B cell (primary cell): ENCODE measurements at regions not wholly inside any gene's neighbourhood (a gene's known extent, or its start where the extent isn't known, plus 50 kb on each side); places are given as distances from the start of the nearest gene placed in this dataset.

ENCODE experiments used
- ATAC-seq: fragments of 200-7000 bp; cut with Tn5 transposase; one replicate; pipeline ENCODE4 v1.10.0; 2021; ENCODE audit warnings: low read depth, mild to moderate bottlenecking, moderate number of reproducible peaks, moderate library complexity
- CTCF ChIA-PET: fragments of 350-600 bp; sonication (Branson Sonifier 250); formaldehyde crosslinking; loops from one replicate; lab custom pipeline; 2021; ENCODE audit warnings: antibody characterized with exemption, inconsistent platforms; lab: Charles Lee
- POLR2A ChIA-PET: fragments of 350-600 bp; sonication (Branson Sonifier 250); formaldehyde crosslinking; loops from one replicate; lab custom pipeline; 2021; ENCODE audit warnings: antibody characterized with exemption; lab: Charles Lee
- DNase-seq: peaks from one replicate; pipeline ENCODE4 v3.0.0; 2013
- H2AFZ ChIP-seq: 2 replicates; pipeline ENCODE4 v1.6.1; 2012; ENCODE audit warnings: mild to moderate bottlenecking, low read depth, low read length; ENCODE audit not compliant: insufficient read depth, poor library complexity, severe bottlenecking
- H3K27ac ChIP-seq, 2 donors: 1 replicate in 1 of 2; 2 replicates in 1 of 2; pipeline ENCODE4 v1.5.1; 2012 to 2013; ENCODE audit warnings: low read length in 2 of 2, mild to moderate bottlenecking in 2 of 2, moderate library complexity in 1 of 2
- H3K27me3 ChIP-seq, 4 experiments: fragments of 200-600 bp in 1 of 4; sonication (generic) in 1 of 4; replicated peaks in 1 of 4; 1 replicate in 2 of 4; 2 replicates in 2 of 4; pipeline versions ENCODE4 v1.6.1 to v1.7.0; 2013 to 2016; ENCODE audit warnings: low read length in 3 of 4, mild to moderate bottlenecking in 2 of 4, mixed read lengths in 1 of 4, moderate library complexity in 1 of 4; ENCODE audit not compliant: insufficient read depth in 4 of 4, control insufficient read depth in 3 of 4; ENCODE audit errors: control extremely low read depth in 1 of 4
- H3K36me3 ChIP-seq, 2 experiments: replicated peaks in 1 of 2; 1 replicate in 1 of 2; 2 replicates in 1 of 2; pipeline versions ENCODE4 v1.6.1 to v1.7.1; 2013; ENCODE audit warnings: low read length in 1 of 2; ENCODE audit not compliant: insufficient read depth in 2 of 2, control insufficient read depth in 1 of 2; ENCODE audit errors: control extremely low read depth in 1 of 2, extremely low read depth in 1 of 2
- H3K4me1 ChIP-seq, 2 donors: fragments of 200-600 bp in 1 of 2; sonication (generic) in 1 of 2; 1 replicate in 1 of 2; 2 replicates in 1 of 2; pipeline versions ENCODE4 v1.5.1 to v1.6.1; 2013 to 2017; ENCODE audit warnings: low read length in 2 of 2; ENCODE audit not compliant: control insufficient read depth in 2 of 2, insufficient read depth in 2 of 2
- H3K4me2 ChIP-seq: replicated peaks from 2 replicates; pipeline ENCODE3; 2012; ENCODE audit warnings: mild to moderate bottlenecking, low read depth, low read length; ENCODE audit not compliant: poor library complexity, severe bottlenecking
- H3K4me3 ChIP-seq, 5 experiments: fragments of 200-600 bp in 1 of 5; sonication (generic) in 1 of 5; 1 replicate in 3 of 5; 2 replicates in 2 of 5; pipeline versions ENCODE4 v1.5.1 to v1.7.0; 2011 to 2016; ENCODE audit warnings: low read length in 4 of 5, mild to moderate bottlenecking in 4 of 5, low read depth in 2 of 5, control low read depth in 1 of 5, moderate library complexity in 1 of 5; ENCODE audit not compliant: insufficient read depth in 1 of 5; ENCODE audit errors: control extremely low read depth in 1 of 5, extremely low read depth in 1 of 5
- H3K79me2 ChIP-seq: fragments of 200-600 bp; sonication (generic); one replicate; pipeline ENCODE4 v1.6.0; 2016; ENCODE audit warnings: low read length; ENCODE audit not compliant: control insufficient read depth, insufficient read depth
- H3K9ac ChIP-seq: fragments of 200-600 bp; sonication (generic); 2 replicates; pipeline ENCODE4 v1.6.1; 2017; ENCODE audit warnings: mild to moderate bottlenecking, low read length, moderate library complexity
- H3K9me3 ChIP-seq, 3 donors: one replicate each; pipeline versions ENCODE4 v1.6.1 to v1.7.1; 2013; ENCODE audit warnings: low read length in 2 of 3; ENCODE audit not compliant: control insufficient read depth in 2 of 3, insufficient read depth in 1 of 3; ENCODE audit errors: control extremely low read depth in 1 of 3
- H4K20me1 ChIP-seq: 2 replicates; pipeline ENCODE4 v1.6.0; 2012; ENCODE audit warnings: mild to moderate bottlenecking, low read length; ENCODE audit not compliant: insufficient read depth, control insufficient read depth, poor library complexity, severe bottlenecking
- H3K27ac Mint-ChIP-seq: one replicate; pipeline ENCODE4 v1.8.0; 2021; ENCODE audit warnings: mixed read lengths
- H3K27me3 Mint-ChIP-seq: one replicate; pipeline ENCODE4 v1.8.0; 2021; ENCODE audit warnings: mixed read lengths
- H3K4me1 Mint-ChIP-seq: one replicate; pipeline ENCODE4 v1.8.0; 2021; ENCODE audit warnings: mixed read lengths
- H3K4me3 Mint-ChIP-seq: one replicate; pipeline ENCODE4 v1.8.0; 2021; ENCODE audit warnings: mixed read lengths
- H3K9me3 Mint-ChIP-seq: one replicate; pipeline ENCODE4 v1.8.0; 2022; ENCODE audit warnings: mixed read lengths; ENCODE audit not compliant: insufficient read depth
- CTCF ChIP-seq: fragments of 200-600 bp; IDR thresholded peaks from one replicate; pipeline ENCODE4 v1.8.0; 2022; ENCODE audit warnings: antibody characterized with exemption, mild to moderate bottlenecking
- EZH2 ChIP-seq: IDR thresholded peaks from 2 replicates; pipeline ENCODE4 v1.6.1; 2012; ENCODE audit warnings: borderline replicate concordance, low read depth, mild to moderate bottlenecking, moderate library complexity, low read length; ENCODE audit not compliant: insufficient read depth, poor library complexity, severe bottlenecking
- WGBS: methylation state at CpG from one replicate; pipeline ENCODE4 v1.1.5; 2013; ENCODE audit warnings: missing lambda C conversion rate; ENCODE audit not compliant: insufficient coverage; 5-methylcytosine and 5-hydroxymethylcytosine counted together
- intact Hi-C: fragments of 100-400 bp; cut with micrococcal nuclease; formaldehyde crosslinking; loops from one replicate; pipeline ENCODE4 v1.10.0; 2022

GRCh38 chr2:55805686-55806085 is 112.0 kb upstream of the PNPT1 start:
- Histone ChIP-seq H3K9me3 (no peaks in the 10 kb centered on the region), H4K20me1 (no peaks in the 10 kb centered on the region), H3K27me3 (no peaks in the 10 kb centered on the region), H3K79me2 (no peaks in the 10 kb centered on the region), H3K4me3 (no peak overlapping the region), H3K4me1 (no peaks in the 10 kb centered on the region), H3K9ac (no peak overlapping the region), H3K4me2 (no peak overlapping the region), H3K36me3 (no peaks in the 10 kb centered on the region), H2AFZ (no peak overlapping the region), H3K27ac (no peak overlapping the region)
- DNase-seq: no peak
- Mint-ChIP-seq H3K4me3 (no peak overlapping the region), H3K4me1 (no peaks in the 10 kb centered on the region), H3K27me3 (peaks cover 7% of the 10 kb centered on the region), H3K27ac (no peak overlapping the region), H3K9me3 (no peaks in the 10 kb centered on the region)
- CTCF ChIA-PET: no interaction called here
- ATAC-seq: no peak
- 0% methylated on average over 1 of the region's 2 CpGs for WGBS
- TF ChIP-seq EZH2 (no peak), CTCF (no peak)
- intact Hi-C loops: no loop called here
- POLR2A ChIA-PET: no interaction called here

GRCh38 chr2:55804535-55804934 is 110.9 kb upstream of the PNPT1 start:
- Histone ChIP-seq H3K4me3 (no peak overlapping the region), H4K20me1 (no peaks in the 10 kb centered on the region), H2AFZ (no peak overlapping the region), H3K27ac (no peak overlapping the region), H3K4me2 (no peak overlapping the region), H3K4me1 (no peaks in the 10 kb centered on the region), H3K79me2 (no peaks in the 10 kb centered on the region), H3K36me3 (no peaks in the 10 kb centered on the region), H3K9me3 (no peaks in the 10 kb centered on the region), H3K27me3 (no peaks in the 10 kb centered on the region), H3K9ac (no peak overlapping the region)
- DNase-seq (no peak), ATAC-seq (no peak)
- Mint-ChIP-seq H3K27me3 (peaks cover 7% of the 10 kb centered on the region), H3K27ac (no peak overlapping the region), H3K4me3 (no peak overlapping the region), H3K4me1 (no peaks in the 10 kb centered on the region), H3K9me3 (no peaks in the 10 kb centered on the region)
- POLR2A ChIA-PET: no interaction called here
- CTCF ChIA-PET: no interaction called here
- 75% methylated on average over 4 of the region's 6 CpGs for WGBS
- intact Hi-C loops: no loop called here
- TF ChIP-seq EZH2: no peak
- TF ChIP-seq CTCF: no peak
